Vagina (tissue), 2 donors: ENCODE measurements at regions not wholly inside any gene's neighbourhood (a gene's known extent, or its start where the extent isn't known, plus 50 kb on each side); places are given as distances from the start of the nearest gene placed in this dataset.

Experiments
- CTCF ChIP-seq, 3 experiments: fragments of 450-650 bp in 2 of 3; fragments of 200-600 bp in 1 of 3; sonication (generic) in 1 of 3; IDR thresholded peaks; one replicate each; pipeline ENCODE4 v1.5.1; 2017 to 2019; ENCODE audit warnings: antibody characterized with exemption in 3 of 3, mild to moderate bottlenecking in 2 of 3, moderate library complexity in 2 of 3
- POLR2A ChIP-seq, 2 donors: fragments of 450-650 bp; IDR thresholded peaks; one replicate each; pipeline ENCODE4 v1.6.1; 2017; ENCODE audit warnings: antibody characterized with exemption in 2 of 2, mild to moderate bottlenecking in 2 of 2, moderate library complexity in 2 of 2
- POLR2AphosphoS5 ChIP-seq, 2 donors: sonication (generic); formaldehyde crosslinking; IDR thresholded peaks; one replicate each; pipeline ENCODE4 v1.9.0; 2017; ENCODE audit warnings: antibody characterized with exemption in 2 of 2, mild to moderate bottlenecking in 2 of 2, low read depth in 1 of 2; ENCODE audit not compliant: insufficient read depth in 1 of 2

- TF ChIP-seq CTCF (IDR thresholded peaks at IDR 0.05) (no peak), POLR2A (IDR thresholded peaks at IDR 0.05) (no peak), POLR2AphosphoS5 (IDR thresholded peaks at IDR 0.05; ENCODE audit: insufficient read depth in 1 of 2, low read depth in 1 of 2) (no peak)
Observed at GRCh38 chr2:142562900-142563299, 314.6 kb upstream of the KYNU start.
